ENCODE measurements at regions not wholly inside any gene's neighbourhood (a gene's known extent, or its start where the extent isn't known, plus 50 kb on each side); places are given as distances from the start of the nearest gene placed in this dataset.

DNA sequence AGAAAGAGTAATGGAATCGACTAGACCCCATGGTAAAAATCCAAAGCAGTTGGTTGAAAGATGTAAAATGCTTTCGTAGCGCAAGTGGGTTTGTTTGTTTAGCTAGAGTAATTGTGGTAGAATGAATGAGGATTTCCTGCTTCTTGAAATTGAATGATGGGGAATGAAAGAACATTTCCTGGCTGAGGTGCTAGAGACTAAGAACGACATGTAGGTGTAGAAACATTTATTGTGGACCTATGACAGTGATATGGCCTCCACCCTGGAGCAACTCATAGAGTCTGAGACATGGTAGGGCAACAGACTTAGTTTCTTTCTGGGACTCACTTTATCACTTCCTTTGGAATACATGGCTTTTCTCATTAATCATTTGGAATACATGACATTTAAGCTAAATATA, 467.6 kb upstream of the CFAP20DC start:
- TF ChIP-seq, protein P1, sequence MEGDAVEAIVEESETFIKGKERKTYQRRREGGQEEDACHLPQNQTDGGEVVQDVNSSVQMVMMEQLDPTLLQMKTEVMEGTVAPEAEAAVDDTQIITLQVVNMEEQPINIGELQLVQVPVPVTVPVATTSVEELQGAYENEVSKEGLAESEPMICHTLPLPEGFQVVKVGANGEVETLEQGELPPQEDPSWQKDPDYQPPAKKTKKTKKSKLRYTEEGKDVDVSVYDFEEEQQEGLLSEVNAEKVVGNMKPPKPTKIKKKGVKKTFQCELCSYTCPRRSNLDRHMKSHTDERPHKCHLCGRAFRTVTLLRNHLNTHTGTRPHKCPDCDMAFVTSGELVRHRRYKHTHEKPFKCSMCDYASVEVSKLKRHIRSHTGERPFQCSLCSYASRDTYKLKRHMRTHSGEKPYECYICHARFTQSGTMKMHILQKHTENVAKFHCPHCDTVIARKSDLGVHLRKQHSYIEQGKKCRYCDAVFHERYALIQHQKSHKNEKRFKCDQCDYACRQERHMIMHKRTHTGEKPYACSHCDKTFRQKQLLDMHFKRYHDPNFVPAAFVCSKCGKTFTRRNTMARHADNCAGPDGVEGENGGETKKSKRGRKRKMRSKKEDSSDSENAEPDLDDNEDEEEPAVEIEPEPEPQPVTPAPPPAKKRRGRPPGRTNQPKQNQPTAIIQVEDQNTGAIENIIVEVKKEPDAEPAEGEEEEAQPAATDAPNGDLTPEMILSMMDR (IDR thresholded peaks at IDR 0.05; ENCODE audit: extremely low read depth, missing control alignments): no peak
- DNase-seq (ENCODE audit: low spot score): no peak

DNA sequence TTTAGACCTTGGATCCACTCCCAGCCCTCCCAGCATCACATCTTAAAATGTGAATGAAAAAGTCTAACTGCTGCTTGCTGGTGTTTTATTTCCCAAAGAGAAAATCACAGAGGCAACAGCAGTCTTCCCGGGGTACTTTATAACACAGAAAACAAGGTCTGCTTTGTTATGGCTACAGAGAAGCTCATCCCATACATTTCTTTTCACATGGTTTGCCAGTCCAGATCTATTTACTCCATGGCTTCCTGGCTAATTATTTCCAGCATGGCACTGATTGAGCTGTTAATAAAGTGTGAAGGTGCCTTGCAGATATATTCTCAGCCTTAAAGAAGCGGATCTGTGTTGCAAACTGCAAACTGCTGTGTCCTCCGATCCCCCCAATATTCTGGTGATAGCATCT, 466.1 kb upstream of the CFAP20DC start:
- DNase-seq (ENCODE audit: low spot score): no peak
- TF ChIP-seq, protein P1 (IDR thresholded peaks at IDR 0.05; ENCODE audit: extremely low read depth, missing control alignments): no peak

DNA sequence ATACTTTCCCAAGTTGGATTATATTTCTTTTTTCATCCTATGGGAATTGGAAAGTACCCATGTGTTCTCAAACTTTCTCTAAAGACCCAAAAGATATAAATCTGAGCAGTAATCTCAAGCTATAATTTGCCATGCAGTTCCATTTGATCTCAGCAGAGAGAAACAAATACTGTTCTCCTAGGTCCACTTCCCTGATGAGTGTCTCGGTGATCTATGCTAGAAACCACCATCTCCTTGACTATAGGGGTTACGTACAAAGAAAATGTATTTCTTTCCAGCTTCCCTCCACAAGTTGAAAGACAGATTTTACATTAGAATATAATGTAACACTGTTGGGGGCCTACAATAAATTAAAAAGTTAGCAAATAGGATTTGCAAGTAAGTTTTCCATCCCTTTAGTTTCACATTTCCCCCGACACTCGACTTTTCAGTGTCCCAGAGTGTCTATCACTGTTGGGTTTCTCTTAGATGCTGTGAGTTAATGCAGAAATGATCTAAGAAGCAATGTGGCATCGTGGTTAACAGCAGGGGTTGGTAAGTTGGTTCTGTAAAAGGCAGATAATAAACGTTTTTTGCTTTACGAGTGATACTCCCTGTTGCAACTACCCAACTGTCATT, 465.1 kb upstream of the CFAP20DC start:
- DNase-seq (ENCODE audit: low spot score): no peak
- TF ChIP-seq, protein P1 (IDR thresholded peaks at IDR 0.05; ENCODE audit: extremely low read depth, missing control alignments): no peak

DNA sequence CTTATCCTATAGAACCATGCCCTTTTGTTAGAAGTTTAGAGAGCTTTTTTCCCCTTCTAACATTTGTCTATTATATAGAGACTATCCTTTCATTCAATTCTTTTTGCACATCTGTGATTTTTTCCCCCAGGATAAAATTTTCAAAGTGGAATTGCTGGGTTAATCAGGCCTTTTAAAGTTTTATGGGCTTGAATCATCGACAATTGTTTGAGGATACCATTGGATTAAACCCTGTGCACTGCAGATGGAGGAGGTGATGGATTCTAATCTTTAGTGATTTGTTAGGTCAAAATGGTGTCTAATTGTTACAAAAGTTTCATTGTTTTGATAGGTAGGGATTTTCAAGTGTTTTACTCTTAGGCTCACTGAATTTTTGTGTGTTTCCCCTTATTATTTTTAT, 463.7 kb upstream of the CFAP20DC start:
- DNase-seq (ENCODE audit: low spot score): no peak
- TF ChIP-seq, protein P1 (IDR thresholded peaks at IDR 0.05; ENCODE audit: extremely low read depth, missing control alignments): no peak

DNA sequence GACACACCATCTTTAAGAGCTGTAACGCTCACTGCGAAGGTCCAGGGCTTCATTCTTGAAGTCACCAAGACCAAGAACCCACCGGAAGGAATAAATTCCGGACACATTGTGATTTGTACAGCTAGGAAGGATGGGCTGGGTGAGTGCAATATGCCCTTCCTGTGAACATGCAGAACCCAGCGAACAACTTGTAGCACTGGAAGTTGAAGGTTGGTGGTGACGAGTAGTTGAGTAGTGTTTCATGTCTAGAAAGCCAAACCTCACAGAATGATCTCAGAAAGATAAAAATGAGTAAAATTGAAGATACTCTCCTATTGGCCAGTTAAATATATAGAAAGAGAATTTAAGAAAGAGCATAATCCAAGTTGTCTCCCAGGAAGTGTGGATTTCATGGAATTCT, 462.2 kb upstream of the CFAP20DC start:
- DNase-seq (ENCODE audit: low spot score): no peak
- TF ChIP-seq, protein P1 (IDR thresholded peaks at IDR 0.05; ENCODE audit: extremely low read depth, missing control alignments): no peak

DNA sequence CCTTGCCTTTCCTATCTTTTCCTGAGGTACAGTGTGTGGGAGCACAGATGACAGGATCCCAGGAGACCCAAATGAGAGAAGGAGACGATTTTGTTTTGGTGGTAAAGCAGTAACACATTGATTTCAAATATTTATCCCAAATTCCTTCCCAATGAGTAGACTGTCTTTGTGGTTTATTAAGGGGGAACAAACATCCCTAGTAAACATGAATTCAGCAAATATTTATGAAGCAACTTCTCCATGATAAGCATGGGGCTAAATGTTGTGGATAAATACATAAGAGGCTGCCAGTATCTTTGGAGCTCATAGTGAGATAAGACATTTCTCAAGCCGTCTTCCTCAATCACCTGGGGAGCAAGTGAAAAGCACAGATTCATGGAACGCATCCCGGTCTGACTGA, 460.8 kb upstream of the CFAP20DC start:
- TF ChIP-seq, protein P1 (IDR thresholded peaks at IDR 0.05; ENCODE audit: extremely low read depth, missing control alignments): no peak
- no peak for DNase-seq (ENCODE audit: low spot score)

DNA sequence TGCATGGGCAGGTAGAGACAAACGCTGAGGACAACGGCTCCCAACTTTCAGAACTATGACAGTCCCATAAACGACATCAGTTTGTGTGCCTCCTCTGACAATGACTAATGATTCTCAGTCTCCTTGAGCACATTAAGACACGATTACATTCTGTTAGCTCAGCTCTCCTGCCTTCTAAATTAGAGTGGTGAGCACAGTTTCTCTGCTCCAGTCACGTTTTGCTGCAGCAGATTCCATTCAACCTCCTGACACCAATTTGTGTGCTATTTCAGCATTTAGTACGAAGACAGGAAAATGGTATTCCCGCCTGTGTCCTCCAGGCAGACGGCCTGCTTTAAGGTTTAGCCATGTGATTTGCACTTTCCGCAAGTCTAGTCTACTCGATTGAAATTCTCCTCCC, 458.4 kb upstream of the CFAP20DC start:
- TF ChIP-seq, protein P1 (IDR thresholded peaks at IDR 0.05; ENCODE audit: extremely low read depth, missing control alignments): no peak
- DNase-seq (ENCODE audit: low spot score): no peak

All from GM20000 (cell line).